HG03159 (cell line): ENCODE measurements at regions not wholly inside any gene's neighbourhood (a gene's known extent, or its start where the extent isn't known, plus 50 kb on each side); places are given as distances from the start of the nearest gene placed in this dataset.

Source experiments
- ATAC-seq: cut with Tn5 transposase; IDR thresholded peaks from one replicate; pipeline ENCODE4 v1.9.1; 2021; ENCODE audit warnings: mild to moderate bottlenecking, moderate library complexity; ENCODE audit not compliant: unreplicated experiment

DNA sequence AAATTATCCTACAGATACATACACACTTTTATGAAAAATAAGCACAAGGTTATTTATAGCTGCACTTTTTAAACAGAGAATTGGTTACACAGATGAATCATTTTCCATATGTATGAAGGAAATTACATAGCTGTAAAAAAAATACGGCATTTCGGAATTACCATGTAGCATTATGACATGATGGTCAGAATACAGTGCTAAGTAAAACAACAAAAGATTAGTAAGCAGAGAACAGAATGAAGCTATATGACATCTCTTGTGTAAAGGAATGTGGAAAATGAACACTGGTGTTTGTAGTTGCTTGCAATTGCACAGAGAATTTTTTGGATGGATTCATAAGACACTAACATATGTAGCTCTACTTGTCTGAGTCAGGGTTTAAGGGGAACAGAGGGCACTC lies 1222.0 kb upstream of the PRKX start:
- peak; percentile 18 for ATAC-seq

DNA sequence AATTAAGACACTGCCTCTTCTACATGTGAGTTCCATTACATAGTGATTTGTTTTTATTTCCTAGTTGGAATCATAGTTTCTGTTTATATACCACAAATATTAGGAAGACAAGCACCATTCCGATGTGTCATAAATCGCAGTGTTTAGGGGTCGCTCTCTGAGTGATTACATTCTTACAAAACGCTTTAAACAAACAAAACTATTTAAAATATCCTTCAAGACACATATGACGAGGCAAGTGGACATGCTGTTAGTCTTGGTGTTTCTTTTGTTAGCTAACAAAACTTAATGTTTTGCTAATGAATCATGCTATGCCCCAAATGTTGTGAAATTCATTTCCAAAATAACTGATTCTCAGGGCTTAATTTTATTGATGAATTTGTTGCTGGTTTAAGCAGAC lies 1219.3 kb upstream of the PRKX start:
- ATAC-seq = no peak

DNA sequence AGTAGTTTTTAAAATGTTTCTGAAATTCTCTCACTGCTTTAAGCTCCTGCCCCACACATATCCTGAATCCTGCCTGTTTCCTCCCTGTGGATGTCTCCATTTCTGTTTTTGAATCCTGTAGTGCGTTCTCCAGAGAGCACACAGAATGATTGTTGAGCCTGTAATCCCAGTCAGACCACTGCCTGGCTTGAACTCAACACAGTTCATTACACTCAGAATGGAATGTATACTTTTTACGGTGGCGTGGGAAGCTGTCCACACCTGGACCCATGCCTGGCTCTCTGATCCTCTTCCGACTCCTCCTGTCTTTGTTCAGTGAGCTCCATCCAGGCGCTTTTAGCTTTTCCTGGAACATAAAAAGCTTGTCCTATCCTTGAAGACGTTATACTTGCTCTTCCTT lies 1217.0 kb upstream of the PRKX start:
- no peak for ATAC-seq

DNA sequence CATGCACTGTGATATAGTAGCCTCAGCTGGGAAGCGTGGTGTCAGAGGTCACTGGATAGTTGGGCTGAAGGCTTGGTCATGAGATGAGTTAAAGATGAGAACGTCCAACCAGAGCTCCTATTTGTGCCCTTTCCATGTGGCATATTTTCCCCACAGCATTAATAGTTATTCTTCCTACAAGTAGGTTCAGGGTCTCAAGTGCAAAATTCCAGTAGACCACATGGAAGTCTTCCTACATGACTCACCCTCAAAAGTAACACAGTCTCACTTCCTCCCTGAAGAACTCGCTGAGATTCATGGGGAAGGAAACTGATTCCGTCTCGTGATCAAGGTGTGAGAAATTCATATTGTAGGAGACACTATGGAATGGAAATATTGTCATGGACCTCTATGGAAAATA lies 1212.5 kb upstream of the PRKX start:
- no peak for ATAC-seq

DNA sequence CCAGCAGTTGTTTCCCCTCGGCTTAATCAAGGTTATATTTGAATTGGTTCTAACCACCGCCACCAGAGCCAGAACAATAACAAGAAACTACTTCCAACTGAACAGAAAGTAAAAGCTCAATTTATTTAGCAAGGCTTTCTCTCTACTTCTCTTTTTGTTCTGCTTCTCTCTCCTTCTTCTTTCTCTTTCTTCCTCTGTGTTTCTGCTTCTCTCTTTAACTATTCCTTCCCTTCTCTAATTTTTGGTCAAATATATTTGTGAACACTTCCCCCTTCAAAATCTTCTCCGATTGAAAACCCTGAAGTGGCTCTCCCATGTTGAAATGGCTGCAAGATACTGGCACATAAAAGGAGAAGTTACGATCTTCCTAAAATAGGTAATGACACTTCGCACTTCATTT lies 1195.9 kb upstream of the PRKX start:
- no peak for ATAC-seq

DNA sequence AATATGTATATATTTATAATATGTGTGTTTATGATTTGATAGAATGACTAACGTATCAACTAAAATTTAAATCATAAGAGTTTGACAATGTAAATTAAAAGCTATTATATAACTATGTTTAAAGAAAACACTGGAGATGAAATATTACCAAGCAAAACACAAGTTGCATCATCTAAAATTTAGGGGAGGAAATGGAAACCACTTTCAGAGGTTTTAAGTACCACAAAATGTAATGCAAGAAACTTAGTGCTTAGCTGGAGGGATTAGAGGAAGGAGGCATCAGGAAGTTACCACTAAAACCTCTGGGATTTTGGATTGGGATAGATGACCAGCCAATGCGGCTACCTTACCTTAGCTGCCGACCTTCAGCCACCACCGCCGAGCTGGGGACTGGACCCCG lies 1192.1 kb upstream of the PRKX start:
- ATAC-seq = no peak

DNA sequence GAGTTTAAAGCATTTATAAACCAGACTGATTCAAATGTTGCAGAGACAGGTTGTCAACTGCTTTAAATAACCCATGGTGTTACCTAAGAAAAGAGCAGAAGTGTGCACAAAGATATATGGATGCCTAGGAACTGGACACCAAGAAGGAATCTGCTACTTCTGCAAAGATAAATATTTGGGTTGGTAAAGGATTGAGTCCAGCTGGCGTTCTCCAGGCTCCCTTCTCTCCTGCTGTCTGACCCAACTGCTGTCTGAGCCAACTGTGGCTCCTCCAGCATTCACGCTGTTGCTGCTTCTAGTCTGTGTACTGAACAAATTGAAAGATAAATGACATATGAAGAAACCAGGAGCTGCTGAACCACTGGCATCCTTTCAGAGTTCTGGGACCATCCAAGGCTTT lies 1167.8 kb upstream of the PRKX start:
- no peak for ATAC-seq

DNA sequence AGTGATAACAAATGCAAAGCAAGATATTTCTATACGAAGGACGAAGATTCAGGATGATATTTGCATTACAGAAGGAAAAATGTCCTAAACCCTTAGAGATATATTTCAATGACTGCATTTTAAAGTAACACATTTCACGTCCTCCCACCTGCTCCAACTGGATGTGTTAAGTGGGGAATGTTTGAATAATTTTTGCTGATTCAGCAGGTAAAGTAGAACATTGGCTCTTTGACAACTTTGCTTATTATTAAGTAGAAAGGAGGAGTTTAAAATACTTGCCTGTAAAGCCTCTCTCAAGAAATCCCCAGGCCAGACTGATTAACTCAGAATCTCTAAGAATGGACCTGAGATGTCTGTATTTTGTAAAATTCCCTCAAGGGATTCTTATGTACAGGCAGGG lies 1165.2 kb upstream of the PRKX start:
- ATAC-seq = no peak

DNA sequence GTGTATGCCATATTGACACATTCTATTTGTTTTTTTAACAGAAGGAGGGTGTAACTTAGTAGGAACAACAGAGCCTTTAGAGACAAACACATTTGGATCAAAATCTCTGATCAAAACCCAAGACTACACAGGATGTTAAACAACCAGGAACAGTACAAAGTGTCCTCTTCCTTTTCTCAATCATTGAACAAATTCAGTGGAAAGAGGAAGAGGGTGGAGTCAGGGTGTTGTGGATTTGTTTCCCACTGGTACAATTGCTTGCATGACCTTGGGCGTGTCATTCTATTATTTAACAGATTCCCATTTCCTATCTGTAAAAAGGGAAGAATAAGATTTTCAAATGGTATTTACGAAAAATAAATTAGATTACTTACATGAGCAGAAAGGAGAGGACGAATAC lies 1162.8 kb upstream of the PRKX start:
- ATAC-seq = no peak

DNA sequence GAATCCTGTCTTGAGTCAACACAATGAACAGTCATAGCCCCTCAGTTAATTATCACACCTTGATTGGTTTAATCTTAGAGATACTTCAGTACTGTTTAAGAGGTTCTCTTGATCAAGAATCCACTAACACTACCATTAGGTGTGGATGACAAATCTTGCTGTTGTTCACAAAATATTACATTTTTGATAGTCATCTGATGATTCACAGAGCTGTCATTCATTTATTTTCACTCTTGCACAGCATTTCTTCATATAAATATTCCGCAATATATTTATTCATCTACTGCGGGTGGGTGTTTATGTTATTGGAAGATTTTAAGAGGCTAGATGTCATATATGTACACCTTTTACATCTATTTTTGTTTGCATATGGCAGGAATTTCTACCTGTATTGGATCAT lies 1138.1 kb upstream of the PRKX start:
- ATAC-seq = no peak

DNA sequence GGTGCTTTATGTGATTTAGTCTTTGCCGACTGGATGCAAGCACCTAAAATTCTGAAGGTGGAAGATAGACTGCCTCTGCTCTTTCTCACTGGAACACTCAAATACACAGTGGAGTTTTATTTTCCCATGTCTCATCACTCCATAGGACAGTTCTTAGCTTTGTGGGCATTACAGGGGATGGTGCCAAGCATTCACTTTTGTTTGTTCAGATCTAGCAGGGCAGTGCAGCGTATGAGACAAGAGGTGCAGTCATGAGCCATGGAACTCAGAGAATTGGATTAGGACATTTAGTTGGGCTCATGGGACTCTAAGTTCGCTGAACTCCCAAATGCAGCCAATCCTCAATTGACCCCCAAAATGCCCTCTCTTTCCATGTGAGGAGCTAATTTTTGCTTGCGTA lies 1136.9 kb upstream of the PRKX start:
- no peak for ATAC-seq

DNA sequence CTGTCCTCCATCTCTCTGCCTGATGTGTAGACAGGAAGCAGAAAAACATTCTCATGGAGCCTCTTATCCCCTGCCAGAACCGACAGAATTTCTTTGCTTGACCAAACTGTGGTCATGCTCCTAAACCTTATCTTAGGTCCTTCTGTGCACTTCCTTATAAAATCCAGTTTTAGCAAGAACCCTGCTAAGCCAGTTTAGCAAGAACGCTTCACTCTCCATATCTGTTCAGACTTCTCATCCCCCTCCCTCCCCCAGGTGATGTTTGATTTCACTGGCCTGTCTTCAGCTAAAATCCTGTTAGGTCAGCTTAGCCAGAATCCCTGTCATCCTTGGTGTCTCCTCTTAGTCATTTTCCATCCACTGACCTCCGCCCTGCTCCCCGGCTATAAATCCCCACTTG lies 1130.9 kb upstream of the PRKX start:
- no peak for ATAC-seq

DNA sequence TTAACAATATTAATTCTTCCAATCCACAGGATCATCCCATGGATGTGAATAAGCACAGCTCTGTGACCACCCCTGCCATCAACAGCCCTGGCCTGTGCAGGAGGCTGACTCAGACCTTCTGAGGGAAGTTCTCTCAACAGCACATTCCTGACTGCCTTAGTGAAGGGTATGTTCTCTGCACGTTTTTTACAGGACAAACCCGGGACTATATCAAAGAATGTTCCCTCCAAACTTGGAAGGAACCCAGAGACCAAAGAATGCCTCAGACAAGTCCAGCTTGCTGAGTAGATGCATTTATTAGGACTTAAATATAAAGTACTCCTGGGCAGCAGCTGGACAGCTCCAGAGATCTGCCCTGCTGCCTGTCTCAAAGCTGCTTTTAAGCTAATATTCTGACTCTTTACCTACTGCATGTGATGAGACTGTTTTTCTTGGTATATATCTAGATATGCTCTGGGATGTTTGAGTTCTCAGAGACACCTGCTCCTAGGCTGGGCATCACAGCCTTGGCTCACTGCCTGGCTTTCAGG lies 1127.8 kb upstream of the PRKX start:
- no peak for ATAC-seq

DNA sequence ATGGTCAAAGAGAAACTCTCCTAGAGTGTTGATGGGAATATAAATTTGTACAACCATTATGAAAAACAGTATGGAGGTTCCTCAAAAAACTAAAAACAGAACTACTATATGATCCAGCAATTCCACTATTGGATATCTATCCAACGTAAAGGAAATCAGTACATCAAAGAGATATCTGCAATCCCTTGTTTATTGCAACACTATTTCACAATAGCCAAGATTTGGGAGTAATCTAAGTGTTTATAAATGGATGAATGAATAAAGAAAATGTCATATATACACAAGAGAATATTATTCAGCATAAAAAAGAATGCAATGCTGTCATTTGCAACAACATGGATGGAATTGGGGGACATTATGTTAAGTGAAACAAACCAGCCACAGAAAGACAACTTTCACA lies 1118.1 kb upstream of the PRKX start:
- ATAC-seq = no peak

DNA sequence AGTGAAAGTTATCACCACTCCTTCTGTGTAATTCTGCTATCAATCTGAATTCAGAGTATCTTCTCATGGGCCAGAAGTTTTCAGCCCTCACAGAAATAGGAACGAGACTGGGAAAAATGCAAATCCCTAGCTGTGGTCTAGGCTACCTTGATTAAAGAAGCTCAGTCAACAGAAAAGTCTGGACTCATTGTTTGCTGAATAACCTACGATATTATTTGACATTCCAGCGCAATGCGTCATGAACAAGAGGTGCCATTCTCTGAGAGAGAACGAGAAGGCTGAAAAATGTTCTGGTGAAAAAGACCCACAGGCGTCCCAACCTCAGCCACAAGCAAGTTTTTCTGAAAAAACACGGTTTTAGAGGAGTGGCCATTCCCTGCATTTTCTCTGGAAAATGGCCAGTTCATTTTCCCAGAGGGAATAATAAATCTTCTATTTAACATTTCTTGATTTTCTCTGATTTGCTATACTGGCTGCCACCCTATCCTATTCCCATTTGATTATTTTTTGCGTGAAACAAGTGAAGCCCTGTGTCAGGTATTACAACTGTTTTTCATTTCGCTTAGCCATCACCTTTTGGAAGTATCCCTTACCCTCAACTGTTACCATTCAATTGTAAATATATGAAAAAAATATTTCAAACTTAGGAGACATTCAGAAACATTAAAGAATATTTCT lies 1117.6 kb upstream of the PRKX start:
- no peak for ATAC-seq

DNA sequence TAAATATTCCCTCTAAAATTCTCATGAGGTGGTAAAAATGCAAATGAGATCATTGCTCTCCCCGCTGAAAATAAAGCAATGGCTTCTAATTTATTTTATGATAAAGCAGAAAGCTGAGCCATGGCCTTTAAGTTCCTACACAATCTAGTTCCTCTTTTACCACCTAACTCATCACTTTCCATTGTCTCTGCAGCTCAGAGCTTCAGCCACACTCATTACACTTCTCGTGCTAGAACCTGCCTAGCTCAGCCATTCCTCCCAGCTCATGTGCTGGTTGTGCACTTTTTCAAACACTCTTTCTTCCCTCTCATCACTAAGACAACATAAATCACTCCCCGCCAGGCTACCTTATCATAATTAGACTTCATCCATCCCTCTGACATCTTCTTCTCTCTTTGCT lies 1112.1 kb upstream of the PRKX start:
- no peak for ATAC-seq

DNA sequence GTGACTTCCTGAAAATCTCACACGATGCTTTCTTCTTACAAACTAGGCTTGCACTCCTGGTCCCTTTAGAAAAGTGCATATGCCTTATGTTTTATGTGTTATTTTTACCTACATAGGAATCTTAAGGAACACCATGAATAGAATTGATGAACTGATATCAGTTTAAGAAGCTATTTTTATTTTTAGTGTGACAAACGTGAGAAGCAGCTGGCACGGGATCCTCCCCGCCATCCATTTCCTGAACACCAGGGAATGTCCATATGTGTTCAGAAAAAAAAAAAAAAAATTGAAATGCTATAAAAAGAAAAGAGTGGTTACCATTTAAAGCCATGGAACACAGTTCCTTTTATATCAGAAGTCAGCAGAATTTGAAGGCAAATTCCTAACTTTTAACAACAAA lies 1096.1 kb upstream of the PRKX start:
- ATAC-seq = no peak

DNA sequence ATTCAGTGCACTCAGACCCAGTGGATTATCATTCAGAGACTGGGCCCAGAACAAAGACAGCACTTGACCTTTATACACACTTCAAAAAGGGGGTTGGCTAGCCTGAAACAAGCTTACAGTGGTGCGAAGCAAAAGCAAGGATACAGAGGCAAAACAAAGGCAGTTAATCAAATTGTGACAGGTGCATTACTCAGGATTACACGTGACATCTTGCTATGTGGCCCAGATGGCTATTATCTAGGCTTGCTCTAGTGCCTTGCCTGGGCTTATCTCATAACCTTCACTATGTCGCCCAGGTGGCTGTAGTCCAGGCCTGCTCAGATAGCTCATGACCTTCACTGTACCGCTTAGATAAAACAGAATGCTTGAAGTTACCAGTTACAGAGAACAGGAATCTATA lies 1092.1 kb upstream of the PRKX start:
- no peak for ATAC-seq

DNA sequence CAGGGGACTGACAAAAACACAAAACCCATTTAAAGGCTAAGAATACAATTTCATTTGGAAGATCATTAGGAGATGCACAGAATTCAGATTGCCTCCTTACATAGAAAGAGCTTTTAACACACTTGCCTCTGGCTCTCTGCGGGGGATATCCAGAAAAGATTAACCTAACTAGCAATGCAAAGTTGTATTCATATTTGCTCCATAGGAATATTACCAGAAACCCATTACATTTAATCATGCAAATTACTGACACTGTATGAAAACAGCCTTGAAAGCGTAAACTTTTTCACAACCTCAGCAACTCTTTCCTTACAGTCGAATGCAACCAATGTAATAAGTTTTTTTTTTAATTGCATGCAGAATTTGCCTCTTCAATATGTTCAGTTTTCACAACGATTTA lies 1087.3 kb upstream of the PRKX start:
- no peak for ATAC-seq

DNA sequence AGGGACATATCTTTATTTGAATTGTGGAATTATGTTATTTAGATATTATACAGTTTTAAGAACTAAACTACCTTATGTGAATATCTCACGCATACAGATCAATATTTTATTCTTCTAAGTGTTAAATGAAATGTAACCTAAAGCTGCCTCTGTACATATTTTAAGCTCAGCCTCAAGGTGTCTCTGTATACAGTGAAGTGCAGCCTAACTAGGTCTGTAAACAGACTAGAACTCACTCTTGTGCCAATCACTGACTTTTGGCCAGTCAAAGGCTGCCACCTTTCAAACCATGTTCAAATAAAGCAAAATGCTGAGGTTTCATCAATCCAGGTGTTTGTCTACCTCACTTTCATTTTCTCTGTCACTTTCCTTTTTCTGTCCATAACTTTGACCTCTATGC lies 1074.5 kb upstream of the PRKX start:
- ATAC-seq = no peak

DNA sequence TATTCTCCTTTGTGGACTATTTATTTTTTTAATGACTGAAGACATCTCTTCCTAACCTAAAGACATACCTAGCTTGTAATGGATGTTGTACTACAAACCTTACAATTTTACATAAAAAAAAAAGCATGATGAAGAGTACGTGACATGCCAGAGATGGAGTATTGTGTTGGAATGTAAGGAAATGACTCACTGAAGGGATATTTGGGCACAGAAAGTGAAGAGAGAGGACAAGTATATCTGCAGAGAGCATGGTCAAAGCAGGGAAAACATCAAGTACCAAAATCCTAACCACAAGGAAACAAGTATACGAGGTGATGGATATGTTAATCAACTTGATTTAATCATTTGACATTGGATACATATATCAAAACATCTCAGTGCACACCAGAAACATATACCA lies 1051.4 kb upstream of the PRKX start:
- no peak for ATAC-seq

DNA sequence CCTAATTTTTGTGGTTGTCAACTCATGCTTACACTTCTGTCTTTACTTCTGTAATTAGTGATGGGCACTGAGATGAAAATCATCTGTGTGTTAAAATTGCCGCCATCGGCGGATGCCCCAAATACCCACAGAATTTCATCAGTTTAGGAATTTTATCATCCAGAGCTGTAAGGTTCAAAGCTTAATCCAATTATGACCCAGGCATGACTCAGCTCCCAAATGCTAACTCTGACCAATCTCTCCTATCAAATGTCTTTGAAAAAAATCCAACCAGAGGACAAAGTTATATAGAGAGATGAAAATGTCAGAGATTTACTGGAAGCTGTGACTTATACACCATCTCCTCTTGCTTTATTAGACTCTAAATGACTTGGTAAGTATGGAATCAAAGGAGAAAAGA lies 1048.7 kb upstream of the PRKX start:
- no peak for ATAC-seq

DNA sequence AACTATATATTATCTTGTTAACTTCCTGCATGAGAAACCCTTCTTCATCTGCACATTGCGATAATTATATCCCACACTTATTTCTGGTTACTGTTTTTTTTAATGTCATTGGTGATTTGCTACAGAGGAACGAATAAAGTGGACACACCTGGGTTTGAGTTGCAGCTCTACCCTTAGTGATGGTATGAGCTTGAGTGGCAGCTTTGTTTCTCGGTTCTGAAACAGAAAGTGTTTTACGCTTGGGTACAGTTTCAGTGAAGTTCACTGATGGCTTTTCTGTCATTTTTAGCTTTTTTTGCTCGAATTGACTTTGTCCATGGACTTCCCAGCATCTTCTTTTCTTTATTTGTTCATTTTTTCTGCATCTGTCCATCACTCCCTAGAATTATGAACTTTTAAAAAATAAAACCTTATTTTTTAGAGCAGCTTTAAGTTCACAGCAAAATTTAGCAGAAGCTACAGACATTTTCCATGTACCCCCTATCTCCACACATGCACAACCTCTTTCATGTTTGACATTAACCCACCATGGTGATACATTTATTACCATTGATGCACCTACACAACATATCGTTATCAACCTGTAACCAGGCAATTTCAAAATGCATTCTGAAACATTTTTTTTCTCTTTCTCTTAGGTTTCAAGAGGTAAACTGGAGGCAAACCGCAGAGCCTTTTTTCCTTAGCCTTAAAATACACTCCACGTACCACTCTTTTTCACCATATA lies 1041.6 kb upstream of the PRKX start:
- peak; percentile 79 for ATAC-seq
